Activated CD4-positive, alpha-beta T cell treated with anti-CD3 and anti-CD28 coated beads, Interleukin-2, amount 10 ng/mL, durations not matched to agents 7 days and 5 days (primary cell): ENCODE measurements at regions not wholly inside any gene's neighbourhood (a gene's known extent, or its start where the extent isn't known, plus 50 kb on each side); places are given as distances from the start of the nearest gene placed in this dataset.

Experiments
- CTCF ChIA-PET: fragments of 350-600 bp; sonication (Branson Sonifier 250); formaldehyde crosslinking; loops from one replicate; lab custom pipeline; 2021; ENCODE audit warnings: antibody characterized with exemption; lab: Charles Lee
- POLR2A ChIA-PET: fragments of 350-600 bp; sonication (Branson Sonifier 250); formaldehyde crosslinking; loops from one replicate; lab custom pipeline; 2021; ENCODE audit warnings: antibody characterized with exemption; lab: Charles Lee
- DNase-seq: peaks from one replicate; pipeline ENCODE4 v3.0.0-alpha.2; 2020
- H3K27ac Mint-ChIP-seq: one replicate; pipeline ENCODE4 v1.8.0; 2021; ENCODE audit warnings: mild to moderate bottlenecking, moderate library complexity, mixed read lengths
- H3K27me3 Mint-ChIP-seq: one replicate; pipeline ENCODE4 v1.8.0; 2021; ENCODE audit warnings: mixed read lengths
- H3K36me3 Mint-ChIP-seq: one replicate; pipeline ENCODE4 v1.8.0; 2021; ENCODE audit warnings: low read depth, mixed read lengths
- H3K4me1 Mint-ChIP-seq: one replicate; pipeline ENCODE4 v1.8.0; 2021; ENCODE audit warnings: mixed read lengths
- H3K4me3 Mint-ChIP-seq: one replicate; pipeline ENCODE4 v1.8.0; 2021; ENCODE audit warnings: mild to moderate bottlenecking, moderate library complexity, mixed read lengths
- H3K9me3 Mint-ChIP-seq: one replicate; pipeline ENCODE4 v1.8.0; 2021; ENCODE audit warnings: mixed read lengths

GRCh38 chr2:236984046-236984445 lies 101.6 kb upstream of the COPS8 start:
- Mint-ChIP-seq H3K4me3 (no peak overlapping the region), H3K4me1 (no peaks in the 10 kb centered on the region), H3K9me3 (peaks cover 4% of the 10 kb centered on the region), H3K36me3 (no peaks in the 10 kb centered on the region), H3K27me3 (peaks cover 15% of the 10 kb centered on the region), H3K27ac (no peak overlapping the region)
- no peak for DNase-seq
- CTCF ChIA-PET = no interaction called here
- POLR2A ChIA-PET = no interaction called here

- Mint-ChIP-seq H3K27me3 (peaks cover 11% of the 10 kb centered on the region), H3K9me3 (peaks cover 4% of the 10 kb centered on the region), H3K27ac (no peak overlapping the region), H3K4me3 (no peak overlapping the region), H3K36me3 (no peaks in the 10 kb centered on the region), H3K4me1 (no peaks in the 10 kb centered on the region)
- CTCF ChIA-PET = no interaction called here
- DNase-seq = no peak
- POLR2A ChIA-PET = no interaction called here
These were observed 99.8 kb upstream of the COPS8 start for GRCh38 chr2:236985761-236986339.

- peaks cover 4% of the 10 kb centered on the region for H3K9me3 Mint-ChIP-seq
- H3K36me3 Mint-ChIP-seq = no peaks in the 10 kb centered on the region
- ChIA-PET CTCF (no interaction called here), POLR2A (no interaction called here)
- H3K27me3 Mint-ChIP-seq = peaks cover 13% of the 10 kb centered on the region
- no peaks in the 10 kb centered on the region for H3K4me1 Mint-ChIP-seq
- no peak for DNase-seq
- H3K27ac Mint-ChIP-seq = no peak overlapping the region
- H3K4me3 Mint-ChIP-seq = no peak overlapping the region
These were observed 99.0 kb upstream of the COPS8 start for GRCh38 chr2:236986524-236987330.

- Mint-ChIP-seq H3K4me1 (no peaks in the 10 kb centered on the region), H3K36me3 (no peaks in the 10 kb centered on the region), H3K27me3 (peaks cover 15% of the 10 kb centered on the region), H3K4me3 (no peak overlapping the region), H3K9me3 (no peaks in the 10 kb centered on the region), H3K27ac (no peak overlapping the region)
- CTCF ChIA-PET = no interaction called here
- no peak for DNase-seq
- POLR2A ChIA-PET = no interaction called here
These were observed 97.5 kb upstream of the COPS8 start for GRCh38 chr2:236988216-236988615.

GRCh38 chr2:236988690-236989624 lies 96.7 kb upstream of the COPS8 start:
- no peaks in the 10 kb centered on the region for H3K36me3 Mint-ChIP-seq
- no peak overlapping the region for H3K4me3 Mint-ChIP-seq
- ChIA-PET CTCF (no interaction called here), POLR2A (no interaction called here)
- no peak for DNase-seq
- H3K4me1 Mint-ChIP-seq = no peaks in the 10 kb centered on the region
- no peaks in the 10 kb centered on the region for H3K9me3 Mint-ChIP-seq
- no peak overlapping the region for H3K27ac Mint-ChIP-seq
- peaks cover 15% of the 10 kb centered on the region for H3K27me3 Mint-ChIP-seq

GRCh38 chr2:236990552-236990951 lies 95.1 kb upstream of the COPS8 start:
- Mint-ChIP-seq H3K4me1 (no peaks in the 10 kb centered on the region), H3K27ac (no peak overlapping the region), H3K9me3 (no peaks in the 10 kb centered on the region), H3K4me3 (no peak overlapping the region), H3K36me3 (no peaks in the 10 kb centered on the region), H3K27me3 (peaks cover 13% of the 10 kb centered on the region)
- DNase-seq = no peak
- POLR2A ChIA-PET = no interaction called here
- CTCF ChIA-PET = no interaction called here

GRCh38 chr2:236991874-236992273 lies 93.8 kb upstream of the COPS8 start:
- Mint-ChIP-seq H3K27ac (no peak overlapping the region), H3K4me1 (no peaks in the 10 kb centered on the region), H3K27me3 (peaks cover 17% of the 10 kb centered on the region), H3K36me3 (no peaks in the 10 kb centered on the region), H3K9me3 (no peaks in the 10 kb centered on the region), H3K4me3 (no peak overlapping the region)
- ChIA-PET CTCF (interaction anchor here (1.4 kb wide), 1 partner anchor 14 kb away, joined by 3 read pairs; no protein-coding TSS in a partner anchor), POLR2A (no interaction called here)
- no peak for DNase-seq

GRCh38 chr2:236993286-236993685 lies 92.4 kb upstream of the COPS8 start:
- Mint-ChIP-seq H3K9me3 (no peaks in the 10 kb centered on the region), H3K4me3 (no peak overlapping the region), H3K4me1 (no peaks in the 10 kb centered on the region), H3K27me3 (peaks cover 19% of the 10 kb centered on the region), H3K36me3 (no peaks in the 10 kb centered on the region), H3K27ac (no peak overlapping the region)
- ChIA-PET POLR2A (no interaction called here), CTCF (no interaction called here)
- no peak for DNase-seq

GRCh38 chr2:236994361-236994760 lies 91.3 kb upstream of the COPS8 start:
- DNase-seq = no peak
- no peak overlapping the region for H3K27ac Mint-ChIP-seq
- no peaks in the 10 kb centered on the region for H3K4me1 Mint-ChIP-seq
- H3K36me3 Mint-ChIP-seq = no peaks in the 10 kb centered on the region
- H3K4me3 Mint-ChIP-seq = no peak overlapping the region
- H3K9me3 Mint-ChIP-seq = no peaks in the 10 kb centered on the region
- peaks cover 19% of the 10 kb centered on the region for H3K27me3 Mint-ChIP-seq
- ChIA-PET CTCF (interaction anchor here (1.3 kb wide), 1 partner anchor 13 kb away, joined by 3 read pairs; no protein-coding TSS in a partner anchor), POLR2A (no interaction called here)

GRCh38 chr2:236997069-236997715 lies 88.5 kb upstream of the COPS8 start:
- no peaks in the 10 kb centered on the region for H3K9me3 Mint-ChIP-seq
- H3K4me3 Mint-ChIP-seq = no peak overlapping the region
- DNase-seq = no peak
- CTCF ChIA-PET = no interaction called here
- H3K36me3 Mint-ChIP-seq = no peaks in the 10 kb centered on the region
- POLR2A ChIA-PET = no interaction called here
- H3K4me1 Mint-ChIP-seq = no peaks in the 10 kb centered on the region
- peaks cover 14% of the 10 kb centered on the region for H3K27me3 Mint-ChIP-seq
- no peak overlapping the region for H3K27ac Mint-ChIP-seq

- Mint-ChIP-seq H3K36me3 (no peaks in the 10 kb centered on the region), H3K27ac (no peak overlapping the region), H3K27me3 (peaks cover 10% of the 10 kb centered on the region), H3K4me1 (no peaks in the 10 kb centered on the region), H3K9me3 (no peaks in the 10 kb centered on the region), H3K4me3 (no peak overlapping the region)
- ChIA-PET POLR2A (no interaction called here), CTCF (no interaction called here)
- no peak for DNase-seq
These were observed 87.5 kb upstream of the COPS8 start for GRCh38 chr2:236998236-236998635.

GRCh38 chr2:236998758-236999157 lies 86.9 kb upstream of the COPS8 start:
- no peak overlapping the region for H3K4me3 Mint-ChIP-seq
- peaks cover 10% of the 10 kb centered on the region for H3K27me3 Mint-ChIP-seq
- POLR2A ChIA-PET = no interaction called here
- CTCF ChIA-PET = no interaction called here
- H3K27ac Mint-ChIP-seq = no peak overlapping the region
- no peak for DNase-seq
- H3K36me3 Mint-ChIP-seq = no peaks in the 10 kb centered on the region
- no peaks in the 10 kb centered on the region for H3K4me1 Mint-ChIP-seq
- H3K9me3 Mint-ChIP-seq = no peaks in the 10 kb centered on the region
